Activated CD8-positive, alpha-beta T cell treated with anti-CD3 and anti-CD28 coated beads, Interleukin-2, amount 10 ng/mL, durations not matched to agents 7 days and 5 days (primary cell): ENCODE measurements at regions not wholly inside any gene's neighbourhood (a gene's known extent, or its start where the extent isn't known, plus 50 kb on each side); places are given as distances from the start of the nearest gene placed in this dataset.

Source experiments
- ATAC-seq: fragments of 150-1000 bp; cut with Tn5 transposase; one replicate; pipeline ENCODE4 v1.10.0; 2021; ENCODE audit warnings: moderate library complexity
- CTCF ChIA-PET: fragments of 350-600 bp; sonication (Branson Sonifier 250); formaldehyde crosslinking; loops from one replicate; lab custom pipeline; 2021; ENCODE audit warnings: antibody characterized with exemption; lab: Charles Lee
- POLR2A ChIA-PET: fragments of 350-600 bp; sonication (Branson Sonifier 250); formaldehyde crosslinking; loops from one replicate; lab custom pipeline; 2021; ENCODE audit warnings: antibody characterized with exemption; lab: Charles Lee
- DNase-seq: peaks from one replicate; pipeline ENCODE4 v3.0.0-alpha.2; 2020
- H3K27ac Mint-ChIP-seq: one replicate; pipeline ENCODE4 v1.8.0; 2021; ENCODE audit warnings: mild to moderate bottlenecking, mixed read lengths
- H3K27me3 Mint-ChIP-seq: one replicate; pipeline ENCODE4 v1.8.0; 2021; ENCODE audit warnings: low read depth, mixed read lengths
- H3K36me3 Mint-ChIP-seq: one replicate; pipeline ENCODE4 v1.8.0; 2021; ENCODE audit warnings: low read depth, mixed read lengths
- H3K4me1 Mint-ChIP-seq: one replicate; pipeline ENCODE4 v1.8.0; 2021; ENCODE audit warnings: low read depth, mixed read lengths
- H3K4me3 Mint-ChIP-seq: one replicate; pipeline ENCODE4 v1.8.0; 2021; ENCODE audit warnings: mild to moderate bottlenecking, mixed read lengths
- H3K9me3 Mint-ChIP-seq: one replicate; pipeline ENCODE4 v1.8.0; 2022; ENCODE audit warnings: mixed read lengths; ENCODE audit not compliant: insufficient read depth

- DNase-seq (no peak), ATAC-seq (no peak)
- Mint-ChIP-seq H3K27ac (no peak overlapping the region), H3K4me3 (no peak overlapping the region), H3K9me3 (no peaks in the 10 kb centered on the region), H3K4me1 (peaks cover 12% of the 10 kb centered on the region), H3K27me3 (no peaks in the 10 kb centered on the region), H3K36me3 (no peaks in the 10 kb centered on the region)
- ChIA-PET CTCF (no interaction called here), POLR2A (no interaction called here)
Observed at GRCh38 chrX:39451046-39451445, 646.7 kb downstream of the BCOR start.

- CTCF ChIA-PET, result no interaction called here
Observed at GRCh38 chrX:39452401-39452800, 645.4 kb downstream of the BCOR start.

GRCh38 chrX:39453889-39454621 lies 643.7 kb downstream of the BCOR start:
- ATAC-seq (no peak), DNase-seq (no peak)
- Mint-ChIP-seq H3K27me3 (no peaks in the 10 kb centered on the region), H3K9me3 (no peaks in the 10 kb centered on the region), H3K27ac (no peak overlapping the region), H3K36me3 (no peaks in the 10 kb centered on the region), H3K4me3 (no peak overlapping the region), H3K4me1 (peaks cover 8% of the 10 kb centered on the region)
- POLR2A ChIA-PET, result no interaction called here
- CTCF ChIA-PET, result no interaction called here

More at GRCh38 chrX:39452401-39452800, 645.4 kb downstream of the BCOR start:
- no peak for DNase-seq
- H3K4me1 Mint-ChIP-seq, result peaks cover 12% of the 10 kb centered on the region
- no peaks in the 10 kb centered on the region for H3K9me3 Mint-ChIP-seq
- no peaks in the 10 kb centered on the region for H3K27me3 Mint-ChIP-seq
- no peak for ATAC-seq
- POLR2A ChIA-PET, result no interaction called here
- H3K4me3 Mint-ChIP-seq, result no peak overlapping the region
- H3K27ac Mint-ChIP-seq, result no peak overlapping the region
- no peaks in the 10 kb centered on the region for H3K36me3 Mint-ChIP-seq

GRCh38 chrX:39456894-39457604 lies 640.7 kb downstream of the BCOR start:
- no peaks in the 10 kb centered on the region for H3K36me3 Mint-ChIP-seq
- no peak overlapping the region for H3K27ac Mint-ChIP-seq
- H3K4me1 Mint-ChIP-seq, result no peaks in the 10 kb centered on the region
- no peak for DNase-seq
- no peaks in the 10 kb centered on the region for H3K27me3 Mint-ChIP-seq
- H3K9me3 Mint-ChIP-seq, result no peaks in the 10 kb centered on the region
- ATAC-seq, result no peak
- CTCF ChIA-PET, result no interaction called here
- POLR2A ChIA-PET, result no interaction called here
- H3K4me3 Mint-ChIP-seq, result no peak overlapping the region

- Mint-ChIP-seq H3K27me3 (no peaks in the 10 kb centered on the region), H3K4me1 (no peaks in the 10 kb centered on the region), H3K9me3 (no peaks in the 10 kb centered on the region), H3K27ac (no peak overlapping the region), H3K4me3 (no peak overlapping the region), H3K36me3 (no peaks in the 10 kb centered on the region)
- POLR2A ChIA-PET, result no interaction called here
- no peak for ATAC-seq
- no peak for DNase-seq
- CTCF ChIA-PET, result no interaction called here
Observed at GRCh38 chrX:39458779-39459178, 639.0 kb downstream of the BCOR start.

- no peak for DNase-seq
- no peak overlapping the region for H3K27ac Mint-ChIP-seq
- no peak for ATAC-seq
- H3K4me1 Mint-ChIP-seq, result no peaks in the 10 kb centered on the region
- no peaks in the 10 kb centered on the region for H3K27me3 Mint-ChIP-seq
- no peaks in the 10 kb centered on the region for H3K9me3 Mint-ChIP-seq
- CTCF ChIA-PET, result no interaction called here
- POLR2A ChIA-PET, result no interaction called here
- H3K4me3 Mint-ChIP-seq, result no peak overlapping the region
- no peaks in the 10 kb centered on the region for H3K36me3 Mint-ChIP-seq
Observed at GRCh38 chrX:39459204-39459603, 638.6 kb downstream of the BCOR start.

- ChIA-PET POLR2A (interaction anchor here (0.6 kb wide), 1 partner anchor 807 kb away, joined by 3 read pairs; no protein-coding TSS in a partner anchor), CTCF (no interaction called here)
- Mint-ChIP-seq H3K36me3 (no peaks in the 10 kb centered on the region), H3K27me3 (no peaks in the 10 kb centered on the region), H3K4me1 (no peaks in the 10 kb centered on the region), H3K27ac (no peak overlapping the region), H3K4me3 (no peak overlapping the region), H3K9me3 (no peaks in the 10 kb centered on the region)
- DNase-seq (no peak), ATAC-seq (no peak)
Observed at GRCh38 chrX:39459952-39460351, 637.8 kb downstream of the BCOR start.

GRCh38 chrX:39460499-39460898 lies 637.3 kb downstream of the BCOR start:
- no peak overlapping the region for H3K4me3 Mint-ChIP-seq
- CTCF ChIA-PET, result no interaction called here

GRCh38 chrX:39462835-39463234 lies 634.9 kb downstream of the BCOR start:
- CTCF ChIA-PET, result no interaction called here
- H3K36me3 Mint-ChIP-seq, result no peaks in the 10 kb centered on the region
- no peaks in the 10 kb centered on the region for H3K27me3 Mint-ChIP-seq
- no peaks in the 10 kb centered on the region for H3K9me3 Mint-ChIP-seq
- no peak overlapping the region for H3K4me3 Mint-ChIP-seq
- H3K4me1 Mint-ChIP-seq, result no peaks in the 10 kb centered on the region
- DNase-seq (no peak), ATAC-seq (no peak)
- POLR2A ChIA-PET, result no interaction called here
- H3K27ac Mint-ChIP-seq, result no peak overlapping the region

More at GRCh38 chrX:39460499-39460898, 637.3 kb downstream of the BCOR start:
- Mint-ChIP-seq H3K36me3 (no peaks in the 10 kb centered on the region), H3K27me3 (no peaks in the 10 kb centered on the region), H3K4me1 (no peaks in the 10 kb centered on the region), H3K9me3 (no peaks in the 10 kb centered on the region), H3K27ac (no peak overlapping the region)
- DNase-seq, result no peak
- POLR2A ChIA-PET, result interaction anchor here (0.6 kb wide), 1 partner anchor 808 kb away, joined by 3 read pairs; no protein-coding TSS in a partner anchor
- no peak for ATAC-seq

GRCh38 chrX:39464253-39464652 lies 633.5 kb downstream of the BCOR start:
- H3K27me3 Mint-ChIP-seq, result no peaks in the 10 kb centered on the region
- POLR2A ChIA-PET, result no interaction called here
- DNase-seq, result no peak
- no peak for ATAC-seq
- no peak overlapping the region for H3K27ac Mint-ChIP-seq
- H3K4me1 Mint-ChIP-seq, result no peaks in the 10 kb centered on the region
- CTCF ChIA-PET, result no interaction called here
- no peak overlapping the region for H3K4me3 Mint-ChIP-seq
- H3K36me3 Mint-ChIP-seq, result no peaks in the 10 kb centered on the region
- no peaks in the 10 kb centered on the region for H3K9me3 Mint-ChIP-seq

GRCh38 chrX:39465467-39465866 lies 632.3 kb downstream of the BCOR start:
- ATAC-seq, result no peak
- CTCF ChIA-PET, result no interaction called here
- Mint-ChIP-seq H3K4me3 (no peak overlapping the region), H3K36me3 (no peaks in the 10 kb centered on the region), H3K27ac (no peak overlapping the region), H3K4me1 (no peaks in the 10 kb centered on the region), H3K9me3 (no peaks in the 10 kb centered on the region), H3K27me3 (no peaks in the 10 kb centered on the region)
- DNase-seq, result no peak
- POLR2A ChIA-PET, result no interaction called here

GRCh38 chrX:39465906-39466305 lies 631.9 kb downstream of the BCOR start:
- DNase-seq (no peak), ATAC-seq (no peak)
- POLR2A ChIA-PET, result no interaction called here
- CTCF ChIA-PET, result no interaction called here
- Mint-ChIP-seq H3K27me3 (no peaks in the 10 kb centered on the region), H3K27ac (no peak overlapping the region), H3K4me1 (no peaks in the 10 kb centered on the region), H3K36me3 (no peaks in the 10 kb centered on the region), H3K9me3 (no peaks in the 10 kb centered on the region), H3K4me3 (no peak overlapping the region)
